DOHH2 (cell line): ENCODE measurements at regions not wholly inside any gene's neighbourhood (a gene's known extent, or its start where the extent isn't known, plus 50 kb on each side); places are given as distances from the start of the nearest gene placed in this dataset.
A peak's percentile ranks its signal among the peaks of the same experiment; 100 is the strongest.

Source experiments
- H3F3A ChIP-seq: fragments of 200-600 bp; sonication (generic), shearing (Covaris generic); 2 replicates; pipeline ENCODE4 v1.6.0; 2016; ENCODE audit warnings: antibody characterized with exemption, mild to moderate bottlenecking; ENCODE audit not compliant: control insufficient read depth, insufficient read depth
- H3K27ac ChIP-seq: fragments of 200-600 bp; sonication (generic); 2 replicates; pipeline ENCODE4 v1.5.1; 2014; ENCODE audit warnings: low read depth, mild to moderate bottlenecking, low read length, moderate library complexity
- H3K27me3 ChIP-seq: fragments of 200-600 bp; sonication (generic); 2 replicates; pipeline ENCODE4 v1.6.1; 2014; ENCODE audit warnings: mild to moderate bottlenecking, low read length, mixed read lengths; ENCODE audit not compliant: control insufficient read depth
- H3K36me3 ChIP-seq: fragments of 200-600 bp; sonication (generic); 2 replicates; pipeline ENCODE4 v1.6.1; 2014; ENCODE audit warnings: mild to moderate bottlenecking, low read length, moderate library complexity, mixed read lengths; ENCODE audit not compliant: control insufficient read depth
- H3K4me1 ChIP-seq: fragments of 200-600 bp; sonication (generic); 2 replicates; pipeline ENCODE4 v1.6.1; 2014; ENCODE audit warnings: mild to moderate bottlenecking, low read length, mixed read lengths; ENCODE audit not compliant: control insufficient read depth
- H3K4me2 ChIP-seq: fragments of 200-600 bp; sonication (generic); 2 replicates; pipeline ENCODE4 v1.6.0; 2014; ENCODE audit warnings: mild to moderate bottlenecking, low read length, moderate library complexity
- H3K4me3 ChIP-seq: fragments of 200-600 bp; sonication (generic); 2 replicates; pipeline ENCODE4 v1.5.1; 2014; ENCODE audit warnings: mild to moderate bottlenecking, low read length, mixed read lengths
- H3K79me2 ChIP-seq: fragments of 200-600 bp; sonication (generic); 2 replicates; pipeline ENCODE4 v1.6.1; 2014; ENCODE audit warnings: mild to moderate bottlenecking, low read length, mixed read lengths; ENCODE audit not compliant: control insufficient read depth
- H3K9me2 ChIP-seq: fragments of 200-600 bp; sonication (generic); replicated peaks from 2 replicates; pipeline ENCODE4 v1.6.1; 2014; ENCODE audit warnings: mild to moderate bottlenecking, low read length, mixed read lengths; ENCODE audit not compliant: control insufficient read depth
- H3K9me3 ChIP-seq: fragments of 200-600 bp; sonication (generic); 2 replicates; pipeline ENCODE4 v1.6.1; 2014; ENCODE audit warnings: antibody characterized with exemption, low read length, mixed read lengths; ENCODE audit not compliant: control insufficient read depth, insufficient read depth
- H4K20me1 ChIP-seq: fragments of 200-600 bp; sonication (generic); 2 replicates; pipeline ENCODE4 v1.6.0; 2014; ENCODE audit warnings: low read depth, mild to moderate bottlenecking, antibody characterized with exemption, low read length, moderate library complexity; ENCODE audit not compliant: control insufficient read depth, insufficient read depth
- CTCF ChIP-seq: fragments of 200-600 bp; sonication (generic); IDR thresholded peaks from one replicate; pipeline ENCODE4 v1.5.1; 2014; ENCODE audit warnings: antibody characterized with exemption, mild to moderate bottlenecking, low read depth, low read length; ENCODE audit not compliant: poor library complexity, severe bottlenecking
- EZH2phosphoT487 ChIP-seq: fragments of 200-600 bp; sonication (generic); IDR thresholded peaks from 2 replicates; pipeline ENCODE4 v1.6.1; 2017; ENCODE audit warnings: borderline replicate concordance, mild to moderate bottlenecking, antibody characterized with exemption, low read length, moderate library complexity, mixed read lengths

GRCh38 chr6:137370871-137371633 is 123.1 kb downstream of the OLIG3 start:
- Histone ChIP-seq H3F3A (no peaks in the 10 kb centered on the region), H3K27ac (peak overlapping the region; percentile 19; the same call in 1 of the 2 replicates), H3K79me2 (no peaks in the 10 kb centered on the region), H3K4me1 (peaks cover 24% of the 10 kb centered on the region), H3K4me3 (peak overlapping the region; percentile 20; the same call in 1 of the 2 replicates), H3K9me3 (no peaks in the 10 kb centered on the region), H3K4me2 (peak overlapping the region; percentile 26; the same call in 1 of the 2 replicates), H3K27me3 (no peaks in the 10 kb centered on the region), H3K36me3 (no peaks in the 10 kb centered on the region), H4K20me1 (no peaks in the 10 kb centered on the region), H3K9me2 (no peaks in the 10 kb centered on the region)
- TF ChIP-seq CTCF (peak; percentile 57), EZH2phosphoT487 (no peak)

- no peak overlapping the region for H3K27ac ChIP-seq
- peaks cover 24% of the 10 kb centered on the region for H3K4me1 ChIP-seq
- TF ChIP-seq CTCF (no peak), EZH2phosphoT487 (no peak)
- no peaks in the 10 kb centered on the region for H4K20me1 ChIP-seq
- H3K4me2 ChIP-seq = no peak overlapping the region
- H3K9me3 ChIP-seq = no peaks in the 10 kb centered on the region
- no peaks in the 10 kb centered on the region for H3K79me2 ChIP-seq
- no peaks in the 10 kb centered on the region for H3F3A ChIP-seq
- H3K36me3 ChIP-seq = no peaks in the 10 kb centered on the region
- no peaks in the 10 kb centered on the region for H3K27me3 ChIP-seq
- no peak overlapping the region for H3K4me3 ChIP-seq
- no peaks in the 10 kb centered on the region for H3K9me2 ChIP-seq
Observed at GRCh38 chr6:137369136-137369535, 125.1 kb downstream of the OLIG3 start.

GRCh38 chr6:137365707-137366437 is 128.3 kb downstream of the OLIG3 start:
- Histone ChIP-seq H3K4me2 (no peak overlapping the region), H3K4me1 (peaks cover 16% of the 10 kb centered on the region), H3K9me3 (no peaks in the 10 kb centered on the region), H3F3A (no peaks in the 10 kb centered on the region), H3K27ac (no peak overlapping the region), H3K79me2 (no peaks in the 10 kb centered on the region), H3K27me3 (no peaks in the 10 kb centered on the region), H3K9me2 (no peaks in the 10 kb centered on the region), H4K20me1 (no peaks in the 10 kb centered on the region), H3K36me3 (no peaks in the 10 kb centered on the region), H3K4me3 (no peak overlapping the region)
- TF ChIP-seq CTCF (no peak), EZH2phosphoT487 (no peak)
